ENCODE measurements at regions not wholly inside any gene's neighbourhood (a gene's known extent, or its start where the extent isn't known, plus 50 kb on each side); places are given as distances from the start of the nearest gene placed in this dataset.

DNA sequence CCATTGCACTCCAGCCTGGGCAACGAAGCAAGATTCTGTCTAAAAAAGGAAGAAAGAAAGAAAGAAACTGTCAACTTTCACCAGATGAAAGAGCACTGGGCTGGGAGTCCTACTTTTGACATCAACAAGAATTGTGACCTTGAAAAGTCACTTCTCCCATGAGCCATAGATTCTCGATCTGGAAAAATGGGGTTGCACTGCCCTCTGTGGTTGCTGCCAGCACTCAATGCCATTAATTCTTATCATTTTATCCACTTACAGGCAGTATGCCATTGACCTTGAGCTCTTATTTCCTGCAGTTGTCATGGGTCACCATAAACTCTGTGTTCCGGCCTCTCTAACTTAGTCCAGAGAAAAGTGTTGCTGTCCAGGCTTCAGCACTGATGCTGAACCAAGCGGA lies 137.2 kb downstream of the NOC3L start:
- no peak for TF ChIP-seq POLR2A (IDR thresholded peaks at IDR 0.05; ENCODE audit: low read depth, low read length)
- no peak for TF ChIP-seq POLR2AphosphoS5 (IDR thresholded peaks at IDR 0.05; ENCODE audit: low read depth, low read length)

Data from GM12891 (cell line).